Tibial nerve (tissue), 4 donors: ENCODE measurements at regions not wholly inside any gene's neighbourhood (a gene's known extent, or its start where the extent isn't known, plus 50 kb on each side); places are given as distances from the start of the nearest gene placed in this dataset.

Source experiments
- DNase-seq, 2 donors: peaks; one replicate each; pipeline ENCODE4 v3.0.0-alpha.2; 2019; ENCODE audit warnings: low spot score in 2 of 2
- H3K27ac ChIP-seq, 4 donors: fragments of 200-600 bp; sonication (generic) in 3 of 4; one replicate each; pipeline ENCODE4 v1.5.1; 2017 to 2019; ENCODE audit warnings: mild to moderate bottlenecking in 1 of 4
- H3K27me3 ChIP-seq, 2 donors: fragments of 200-600 bp; sonication (generic) in 1 of 2; one replicate each; pipeline versions ENCODE4 v1.5.1 to v1.6.0; 2017 to 2019
- H3K36me3 ChIP-seq, 3 donors: fragments of 200-600 bp; sonication (generic); one replicate each; pipeline ENCODE4 v1.5.1; 2018 to 2019
- H3K4me1 ChIP-seq, 4 donors: fragments of 200-600 bp; sonication (generic) in 3 of 4; one replicate each; pipeline ENCODE4 v1.5.1; 2017 to 2019
- H3K4me3 ChIP-seq, 4 donors: fragments of 200-600 bp; sonication (generic) in 3 of 4; one replicate each; pipeline ENCODE4 v1.5.1; 2017 to 2019; ENCODE audit warnings: mild to moderate bottlenecking in 1 of 4, moderate library complexity in 1 of 4
- H3K9me3 ChIP-seq, 4 donors: fragments of 200-600 bp; sonication (generic) in 3 of 4; one replicate each; pipeline ENCODE4 v1.5.1; 2017 to 2019
- CTCF ChIP-seq, 5 experiments: fragments of 200-600 bp in 3 of 5; fragments of 450-650 bp in 2 of 5; sonication (generic) in 3 of 5; IDR thresholded peaks; one replicate each; pipeline ENCODE4 v1.5.1; 2016 to 2019; ENCODE audit warnings: antibody characterized with exemption in 5 of 5, mild to moderate bottlenecking in 3 of 5, moderate library complexity in 2 of 5
- EP300 ChIP-seq, 2 donors: sonication (generic); formaldehyde crosslinking; IDR thresholded peaks; one replicate each; pipeline ENCODE4 v1.6.1; 2017; ENCODE audit warnings: antibody characterized with exemption in 2 of 2, mild to moderate bottlenecking in 1 of 2
- POLR2A ChIP-seq, 2 donors: fragments of 450-650 bp; IDR thresholded peaks; one replicate each; pipeline ENCODE4 v1.6.1; 2017; ENCODE audit warnings: antibody characterized with exemption in 2 of 2, mild to moderate bottlenecking in 2 of 2, moderate library complexity in 2 of 2
- WGBS, 2 donors: methylation state at CpG; one replicate each; pipeline ENCODE4 v1.1.5; 2018; 5-methylcytosine and 5-hydroxymethylcytosine counted together

- Histone ChIP-seq H3K27ac (no peak overlapping the region), H3K36me3 (no peaks in the 10 kb centered on the region), H3K27me3 (no peaks in the 10 kb centered on the region), H3K4me3 (no peak overlapping the region), H3K9me3 (no peaks in the 10 kb centered on the region), H3K4me1 (no peaks in the 10 kb centered on the region)
- DNase-seq, result no peak
- 87 to 95% methylated on average over 5 of the region's 5 CpGs for WGBS, 2 donors
- TF ChIP-seq POLR2A (IDR thresholded peaks at IDR 0.05), result no peak
- TF ChIP-seq CTCF (IDR thresholded peaks at IDR 0.05), result no peak
- TF ChIP-seq EP300 (IDR thresholded peaks at IDR 0.05), result no peak
Measured at GRCh38 chr7:81420526-81421226, 349.2 kb downstream of the HGF start.

- H3K4me3 ChIP-seq, result no peak overlapping the region
- no peaks in the 10 kb centered on the region for H3K9me3 ChIP-seq
- H3K36me3 ChIP-seq, result no peaks in the 10 kb centered on the region
- no peaks in the 10 kb centered on the region for H3K27me3 ChIP-seq
- TF ChIP-seq CTCF (IDR thresholded peaks at IDR 0.05), result no peak
- no peak for TF ChIP-seq POLR2A (IDR thresholded peaks at IDR 0.05)
- TF ChIP-seq EP300 (IDR thresholded peaks at IDR 0.05), result no peak
- no peak for DNase-seq
- H3K4me1 ChIP-seq, result no peaks in the 10 kb centered on the region
- H3K27ac ChIP-seq, result no peak overlapping the region
Measured at GRCh38 chr7:81419731-81420130, 350.1 kb downstream of the HGF start.

GRCh38 chr7:81416659-81417058, 353.2 kb downstream of the HGF start:
- DNase-seq, result no peak
- WGBS, 2 donors, result 92 to 94% methylated on average over 1 of the region's 1 CpG
- H3K27ac ChIP-seq, result no peak overlapping the region
- H3K4me1 ChIP-seq, result no peaks in the 10 kb centered on the region
- H3K4me3 ChIP-seq, result no peak overlapping the region
- H3K36me3 ChIP-seq, result no peaks in the 10 kb centered on the region
- TF ChIP-seq CTCF (IDR thresholded peaks at IDR 0.05) (no peak), EP300 (IDR thresholded peaks at IDR 0.05) (no peak), POLR2A (IDR thresholded peaks at IDR 0.05) (no peak)
- no peaks in the 10 kb centered on the region for H3K27me3 ChIP-seq
- H3K9me3 ChIP-seq, result no peaks in the 10 kb centered on the region

GRCh38 chr7:81415181-81415580, 354.7 kb downstream of the HGF start:
- H3K9me3 ChIP-seq, result no peaks in the 10 kb centered on the region
- no peaks in the 10 kb centered on the region for H3K36me3 ChIP-seq
- H3K27me3 ChIP-seq, result no peaks in the 10 kb centered on the region
- TF ChIP-seq POLR2A (IDR thresholded peaks at IDR 0.05) (no peak), EP300 (IDR thresholded peaks at IDR 0.05) (no peak), CTCF (IDR thresholded peaks at IDR 0.05) (no peak)
- WGBS, 2 donors, result 85 to 90% methylated on average over 1 of the region's 1 CpG
- no peak overlapping the region for H3K27ac ChIP-seq
- DNase-seq, result no peak
- no peak overlapping the region for H3K4me3 ChIP-seq
- no peaks in the 10 kb centered on the region for H3K4me1 ChIP-seq

- H3K27ac ChIP-seq, result no peak overlapping the region
- H3K36me3 ChIP-seq, result no peaks in the 10 kb centered on the region
- H3K9me3 ChIP-seq, result no peaks in the 10 kb centered on the region
- TF ChIP-seq CTCF (IDR thresholded peaks at IDR 0.05) (no peak), EP300 (IDR thresholded peaks at IDR 0.05) (no peak), POLR2A (IDR thresholded peaks at IDR 0.05) (no peak)
- WGBS, 2 donors, result 81 to 82% methylated on average over 3 of the region's 3 CpGs
- no peaks in the 10 kb centered on the region for H3K27me3 ChIP-seq
- no peaks in the 10 kb centered on the region for H3K4me1 ChIP-seq
- H3K4me3 ChIP-seq, result no peak overlapping the region
- DNase-seq, result no peak
Measured at GRCh38 chr7:81414411-81414810, 355.4 kb downstream of the HGF start.
